WTC11 (cell line): ENCODE measurements at regions not wholly inside any gene's neighbourhood (a gene's known extent, or its start where the extent isn't known, plus 50 kb on each side); places are given as distances from the start of the nearest gene placed in this dataset.
"Not testable (repeated sequence)": the region's sequence is repeated elsewhere in the genome, so short reads cannot be mapped to it uniquely, and the experiment has no call there.

ENCODE experiments used
- ATAC-seq: fragments of 200-7000 bp; cut with Tn5 transposase; 2 replicates; pipeline ENCODE4 v1.10.0; 2021; ENCODE audit warnings: mild to moderate bottlenecking, moderate library complexity
- CTCF ChIA-PET: fragments of 300-600 bp; sonication (Branson Sonifier 250); formaldehyde crosslinking; loops from one replicate; lab custom pipeline; 2021; ENCODE audit warnings: antibody characterized with exemption; lab: Charles Lee
- POLR2A ChIA-PET: fragments of 350-600 bp; sonication (Branson Sonifier 250); formaldehyde crosslinking; loops from one replicate; lab custom pipeline; 2021; ENCODE audit warnings: antibody characterized with exemption; lab: Charles Lee
- DNase-seq: peaks from one replicate; pipeline ENCODE4 v3.0.0; 2021; ENCODE audit warnings: low spot score
- H3K27ac Mint-ChIP-seq: 2 replicates; pipeline ENCODE4 v1.8.0; 2021; ENCODE audit warnings: mixed read lengths
- H3K27me3 Mint-ChIP-seq: 2 replicates; pipeline ENCODE4 v1.8.0; 2021; ENCODE audit warnings: low read depth, mild to moderate bottlenecking, moderate library complexity, mixed read lengths
- H3K36me3 Mint-ChIP-seq: 2 replicates; pipeline ENCODE4 v1.8.0; 2021; ENCODE audit warnings: mixed read lengths
- H3K4me1 Mint-ChIP-seq: 2 replicates; pipeline ENCODE4 v1.8.0; 2022; ENCODE audit warnings: mixed read lengths
- H3K4me3 Mint-ChIP-seq: 2 replicates; pipeline ENCODE4 v1.8.0; 2021; ENCODE audit warnings: mild to moderate bottlenecking, moderate library complexity, mixed read lengths
- H3K9me3 Mint-ChIP-seq: 2 replicates; pipeline ENCODE4 v1.8.0; 2021; ENCODE audit warnings: mixed read lengths
- ATF1 ChIP-seq: sonication (generic); formaldehyde crosslinking; IDR thresholded peaks from 2 replicates; pipeline ENCODE4 v1.8.1; 2023; ENCODE audit warnings: mild to moderate bottlenecking, moderate library complexity, missing genetic modification reagents
- CREB1 ChIP-seq: sonication (generic); formaldehyde crosslinking; IDR thresholded peaks from 2 replicates; pipeline ENCODE4 v1.8.0; 2023; ENCODE audit warnings: mild to moderate bottlenecking, missing genetic modification reagents
- E2F4 ChIP-seq: sonication (generic); formaldehyde crosslinking; IDR thresholded peaks from 2 replicates; pipeline ENCODE4 v1.8.1; 2022; ENCODE audit warnings: low read depth, mild to moderate bottlenecking, moderate library complexity, missing genetic modification reagents, borderline replicate concordance
- E2F5 ChIP-seq: sonication (generic); formaldehyde crosslinking; IDR thresholded peaks from 2 replicates; pipeline ENCODE4 v1.8.1; 2022; ENCODE audit warnings: mild to moderate bottlenecking, moderate library complexity, missing genetic modification reagents
- ETV6 ChIP-seq: sonication (generic); formaldehyde crosslinking; IDR thresholded peaks from 2 replicates; pipeline ENCODE4 v1.8.1; 2022; ENCODE audit warnings: mild to moderate bottlenecking, missing genetic modification reagents
- FOXK1 ChIP-seq: sonication (generic); formaldehyde crosslinking; IDR thresholded peaks from 2 replicates; pipeline ENCODE4 v1.8.0; 2022; ENCODE audit warnings: mild to moderate bottlenecking, moderate library complexity, missing genetic modification reagents
- IRF2 ChIP-seq: sonication (generic); formaldehyde crosslinking; IDR thresholded peaks from 2 replicates; pipeline ENCODE4 v1.8.0; 2022; ENCODE audit warnings: low read depth, missing genetic modification reagents, borderline replicate concordance
- JAZF1 ChIP-seq: fragments of 250-450 bp; sonication (Bioruptor Pico); IDR thresholded peaks from 2 replicates; pipeline ENCODE4 v1.9.0; 2021; ENCODE audit warnings: moderate library complexity, mild to moderate bottlenecking, inconsistent platforms
- MLX ChIP-seq: sonication (generic); formaldehyde crosslinking; IDR thresholded peaks from 2 replicates; pipeline ENCODE4 v1.8.1; 2023; ENCODE audit warnings: mild to moderate bottlenecking, missing genetic modification reagents, moderate library complexity
- MXD4 ChIP-seq: fragments of 250-450 bp; sonication (Bioruptor Pico); IDR thresholded peaks from 2 replicates; pipeline ENCODE4 v1.8.0; 2021; ENCODE audit warnings: mild to moderate bottlenecking, moderate library complexity, borderline replicate concordance
- NFATC4 ChIP-seq: fragments of 250-450 bp; sonication (Bioruptor Pico); IDR thresholded peaks from 2 replicates; pipeline ENCODE4 v1.9.0; 2021; ENCODE audit warnings: mild to moderate bottlenecking
- NFE2L1 ChIP-seq: sonication (generic); formaldehyde crosslinking; IDR thresholded peaks from 2 replicates; pipeline ENCODE4 v1.8.1; 2023; ENCODE audit warnings: missing genetic modification reagents
- NR1H2 ChIP-seq: sonication (generic); formaldehyde crosslinking; IDR thresholded peaks from 2 replicates; pipeline ENCODE4 v1.9.0; 2021; ENCODE audit warnings: mild to moderate bottlenecking, moderate library complexity, missing genetic modification reagents
- NR2C2 ChIP-seq: sonication (generic); formaldehyde crosslinking; IDR thresholded peaks from 2 replicates; pipeline ENCODE4 v1.8.0; 2022; ENCODE audit warnings: mild to moderate bottlenecking, missing genetic modification reagents
- NR3C1 ChIP-seq: sonication (generic); formaldehyde crosslinking; conservative IDR thresholded peaks from 2 replicates; pipeline ENCODE4 v1.8.1; 2023; ENCODE audit warnings: low read depth, mild to moderate bottlenecking, missing genetic modification reagents
- PRRX2 ChIP-seq: fragments of 250-450 bp; sonication (Bioruptor Pico); IDR thresholded peaks from 2 replicates; pipeline ENCODE4 v1.8.0; 2021; ENCODE audit warnings: mild to moderate bottlenecking
- RORB ChIP-seq: fragments of 250-450 bp; sonication (Bioruptor Pico); IDR thresholded peaks from 2 replicates; pipeline ENCODE4 v1.9.0; 2021; ENCODE audit warnings: mild to moderate bottlenecking
- TCF7 ChIP-seq: sonication (generic); formaldehyde crosslinking; IDR thresholded peaks from 2 replicates; pipeline ENCODE4 v1.8.0; 2022; ENCODE audit warnings: mild to moderate bottlenecking, low read depth, missing genetic modification reagents, moderate library complexity
- TEAD1 ChIP-seq: sonication (generic); formaldehyde crosslinking; IDR thresholded peaks from 2 replicates; pipeline ENCODE4 v1.8.0; 2022; ENCODE audit warnings: mild to moderate bottlenecking, missing genetic modification reagents
- TP53 ChIP-seq: sonication (generic); formaldehyde crosslinking; IDR thresholded peaks from 2 replicates; pipeline ENCODE4 v1.8.1; 2023; ENCODE audit warnings: mild to moderate bottlenecking, missing genetic modification reagents
- ZBTB21 ChIP-seq: sonication (generic); formaldehyde crosslinking; IDR thresholded peaks from 2 replicates; pipeline ENCODE4 v1.8.1; 2023; ENCODE audit warnings: mild to moderate bottlenecking, missing genetic modification reagents, borderline replicate concordance
- ZMAT4 ChIP-seq: fragments of 250-450 bp; sonication (Bioruptor Pico); IDR thresholded peaks from 2 replicates; pipeline ENCODE4 v1.9.0; 2021; ENCODE audit warnings: mild to moderate bottlenecking
- ZNF219 ChIP-seq: sonication (generic); formaldehyde crosslinking; IDR thresholded peaks from 2 replicates; pipeline ENCODE4 v1.8.0; 2023; ENCODE audit warnings: missing genetic modification reagents, mild to moderate bottlenecking, borderline replicate concordance
- ZNF281 ChIP-seq: sonication (generic); formaldehyde crosslinking; IDR thresholded peaks from 2 replicates; pipeline ENCODE4 v1.8.0; 2023; ENCODE audit warnings: mild to moderate bottlenecking, missing genetic modification reagents
- TF ChIP-seq, protein P1 (sequence below): sonication (generic); formaldehyde crosslinking; conservative IDR thresholded peaks from 2 replicates; pipeline ENCODE4 v1.8.1; 2023; ENCODE audit warnings: mild to moderate bottlenecking, low read depth, missing genetic modification reagents, moderate library complexity
- TF ChIP-seq, protein P2 (sequence below): sonication (generic); formaldehyde crosslinking; IDR thresholded peaks from 2 replicates; pipeline ENCODE4 v1.8.1; 2023; ENCODE audit warnings: mild to moderate bottlenecking, missing genetic modification reagents

DNA sequence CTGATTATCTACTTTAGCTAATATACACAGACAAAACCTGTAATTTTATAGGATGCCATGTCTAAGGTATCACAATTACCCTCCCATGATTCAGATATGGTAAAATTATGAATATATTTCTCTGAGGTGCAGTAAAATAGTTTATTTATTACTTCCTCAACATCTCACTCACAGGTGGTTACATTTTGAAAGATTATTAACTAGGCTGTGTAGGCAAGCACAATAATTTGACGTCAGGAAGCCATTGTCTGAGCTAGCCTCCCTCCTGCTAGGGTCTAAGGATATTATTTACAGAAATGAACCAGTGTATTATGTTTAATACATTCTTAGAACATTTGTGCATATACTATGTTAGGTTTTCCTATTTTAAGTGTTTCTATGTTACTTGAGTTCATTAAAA, 69.9 kb upstream of the ADGRL2 start:
- DNase-seq (no peak), ATAC-seq (no peak)
- ChIA-PET CTCF (no interaction called here), POLR2A (no interaction called here)
- no peaks in the 10 kb centered on the region for H3K27me3 Mint-ChIP-seq
- no peak overlapping the region for H3K27ac Mint-ChIP-seq
- no peaks in the 10 kb centered on the region for H3K36me3 Mint-ChIP-seq
- TF ChIP-seq PRRX2 (CRISPR knock-in tag) = no peak
- TF ChIP-seq ZNF219 (CRISPR knock-in tag) = no peak
- no peak for TF ChIP-seq TP53 (CRISPR knock-in tag)
- TF ChIP-seq ETV6 = no peak
- no peak for TF ChIP-seq NFATC4
- TF ChIP-seq ZNF281 = no peak
- no peak for TF ChIP-seq TEAD1 (CRISPR knock-in tag)
- TF ChIP-seq NR1H2 = no peak
- TF ChIP-seq RORB (CRISPR knock-in tag) = no peak
- TF ChIP-seq ATF1 (CRISPR knock-in tag) = no peak
- TF ChIP-seq NR3C1 = no peak
- no peak for TF ChIP-seq MXD4 (CRISPR knock-in tag)
- no peak for TF ChIP-seq IRF2
- TF ChIP-seq FOXK1 = no peak
- peaks cover 29% of the 10 kb centered on the region for H3K4me1 Mint-ChIP-seq
- H3K4me3 Mint-ChIP-seq = no peak overlapping the region
- H3K9me3 Mint-ChIP-seq = no peaks in the 10 kb centered on the region

DNA sequence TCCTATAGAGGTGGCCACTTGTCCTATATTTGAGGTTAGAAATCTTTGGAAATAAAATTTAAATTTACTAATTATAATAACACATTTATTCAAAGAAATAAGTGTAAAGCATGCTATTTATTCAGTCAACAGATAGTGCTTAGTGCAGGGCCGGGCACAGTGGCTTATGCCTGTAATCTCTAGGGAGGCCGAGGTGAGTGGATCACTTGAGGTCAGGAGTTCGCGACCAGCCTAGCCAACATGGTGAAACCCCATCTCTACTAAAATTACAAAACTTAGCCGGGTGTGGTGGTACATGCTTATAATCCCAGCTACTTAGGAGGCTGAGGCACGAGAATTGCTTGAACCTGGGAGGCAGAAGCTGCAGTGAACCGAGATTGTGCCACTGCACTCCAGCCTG, 70.4 kb upstream of the ADGRL2 start:
- H3K27me3 Mint-ChIP-seq, H3K27ac Mint-ChIP-seq, DNase-seq, ATAC-seq, POLR2A ChIA-PET, H3K9me3 Mint-ChIP-seq, H3K4me3 Mint-ChIP-seq, H3K36me3 Mint-ChIP-seq: not testable (repeated sequence)
- H3K4me1 Mint-ChIP-seq = peaks cover 29% of the 10 kb centered on the region
- CTCF ChIA-PET = interaction anchor here (0.6 kb wide), 1 partner anchor 15 kb away, joined by 3 read pairs; no protein-coding TSS in a partner anchor

DNA sequence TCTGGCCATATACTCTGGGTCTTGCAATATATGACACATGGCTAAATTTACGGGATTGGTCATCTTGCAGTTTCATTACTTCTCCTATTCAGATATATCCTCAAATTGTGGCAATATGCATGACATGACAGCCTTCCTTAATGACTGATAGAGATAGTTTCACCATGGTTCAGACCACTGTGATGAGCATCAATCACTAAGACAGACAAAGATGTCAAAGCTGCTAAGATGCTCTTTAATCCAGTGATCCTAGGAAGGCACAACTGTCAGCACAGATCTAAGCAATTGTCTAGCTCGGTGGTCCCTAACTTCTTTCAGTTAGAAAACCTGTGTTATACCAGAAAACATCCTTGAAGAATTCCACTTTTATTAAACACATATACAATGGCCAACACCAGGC, 70.9 kb upstream of the ADGRL2 start:
- H3K27ac Mint-ChIP-seq = no peak overlapping the region
- no peak overlapping the region for H3K4me3 Mint-ChIP-seq
- H3K4me1 Mint-ChIP-seq = peaks cover 29% of the 10 kb centered on the region
- no peaks in the 10 kb centered on the region for H3K27me3 Mint-ChIP-seq
- no peak for DNase-seq
- no peaks in the 10 kb centered on the region for H3K9me3 Mint-ChIP-seq
- ChIA-PET POLR2A (no interaction called here), CTCF (interaction anchor here (0.6 kb wide), 1 partner anchor 15 kb away, joined by 3 read pairs; no protein-coding TSS in a partner anchor)
- ATAC-seq = no peak
- H3K36me3 Mint-ChIP-seq = no peaks in the 10 kb centered on the region
- TF ChIP-seq ZMAT4 (CRISPR knock-in tag) (no peak), JAZF1 (no peak), ZBTB21 (CRISPR knock-in tag) (no peak), E2F4 (CRISPR knock-in tag) (no peak), E2F5 (CRISPR knock-in tag) (no peak), CREB1 (no peak), MLX (CRISPR knock-in tag) (no peak), NFE2L1 (CRISPR knock-in tag) (no peak), ZNF219 (CRISPR knock-in tag) (no peak), NR2C2 (CRISPR knock-in tag) (no peak), TCF7 (CRISPR knock-in tag) (no peak)
- TF ChIP-seq, protein P1, sequence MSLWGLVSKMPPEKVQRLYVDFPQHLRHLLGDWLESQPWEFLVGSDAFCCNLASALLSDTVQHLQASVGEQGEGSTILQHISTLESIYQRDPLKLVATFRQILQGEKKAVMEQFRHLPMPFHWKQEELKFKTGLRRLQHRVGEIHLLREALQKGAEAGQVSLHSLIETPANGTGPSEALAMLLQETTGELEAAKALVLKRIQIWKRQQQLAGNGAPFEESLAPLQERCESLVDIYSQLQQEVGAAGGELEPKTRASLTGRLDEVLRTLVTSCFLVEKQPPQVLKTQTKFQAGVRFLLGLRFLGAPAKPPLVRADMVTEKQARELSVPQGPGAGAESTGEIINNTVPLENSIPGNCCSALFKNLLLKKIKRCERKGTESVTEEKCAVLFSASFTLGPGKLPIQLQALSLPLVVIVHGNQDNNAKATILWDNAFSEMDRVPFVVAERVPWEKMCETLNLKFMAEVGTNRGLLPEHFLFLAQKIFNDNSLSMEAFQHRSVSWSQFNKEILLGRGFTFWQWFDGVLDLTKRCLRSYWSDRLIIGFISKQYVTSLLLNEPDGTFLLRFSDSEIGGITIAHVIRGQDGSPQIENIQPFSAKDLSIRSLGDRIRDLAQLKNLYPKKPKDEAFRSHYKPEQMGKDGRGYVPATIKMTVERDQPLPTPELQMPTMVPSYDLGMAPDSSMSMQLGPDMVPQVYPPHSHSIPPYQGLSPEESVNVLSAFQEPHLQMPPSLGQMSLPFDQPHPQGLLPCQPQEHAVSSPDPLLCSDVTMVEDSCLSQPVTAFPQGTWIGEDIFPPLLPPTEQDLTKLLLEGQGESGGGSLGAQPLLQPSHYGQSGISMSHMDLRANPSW = no peak
- TF ChIP-seq, protein P2, sequence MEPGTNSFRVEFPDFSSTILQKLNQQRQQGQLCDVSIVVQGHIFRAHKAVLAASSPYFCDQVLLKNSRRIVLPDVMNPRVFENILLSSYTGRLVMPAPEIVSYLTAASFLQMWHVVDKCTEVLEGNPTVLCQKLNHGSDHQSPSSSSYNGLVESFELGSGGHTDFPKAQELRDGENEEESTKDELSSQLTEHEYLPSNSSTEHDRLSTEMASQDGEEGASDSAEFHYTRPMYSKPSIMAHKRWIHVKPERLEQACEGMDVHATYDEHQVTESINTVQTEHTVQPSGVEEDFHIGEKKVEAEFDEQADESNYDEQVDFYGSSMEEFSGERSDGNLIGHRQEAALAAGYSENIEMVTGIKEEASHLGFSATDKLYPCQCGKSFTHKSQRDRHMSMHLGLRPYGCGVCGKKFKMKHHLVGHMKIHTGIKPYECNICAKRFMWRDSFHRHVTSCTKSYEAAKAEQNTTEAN (CRISPR knock-in tag) = no peak
